GM19240 (cell line): ENCODE measurements at regions not wholly inside any gene's neighbourhood (a gene's known extent, or its start where the extent isn't known, plus 50 kb on each side); places are given as distances from the start of the nearest gene placed in this dataset.
A peak's percentile ranks its signal among the peaks of the same experiment; 100 is the strongest.

Experiments
- DNase-seq: peaks from one replicate; pipeline ENCODE4 v3.0.0; 2011; ENCODE audit warnings: low spot score; ENCODE audit not compliant: insufficient read length

DNA sequence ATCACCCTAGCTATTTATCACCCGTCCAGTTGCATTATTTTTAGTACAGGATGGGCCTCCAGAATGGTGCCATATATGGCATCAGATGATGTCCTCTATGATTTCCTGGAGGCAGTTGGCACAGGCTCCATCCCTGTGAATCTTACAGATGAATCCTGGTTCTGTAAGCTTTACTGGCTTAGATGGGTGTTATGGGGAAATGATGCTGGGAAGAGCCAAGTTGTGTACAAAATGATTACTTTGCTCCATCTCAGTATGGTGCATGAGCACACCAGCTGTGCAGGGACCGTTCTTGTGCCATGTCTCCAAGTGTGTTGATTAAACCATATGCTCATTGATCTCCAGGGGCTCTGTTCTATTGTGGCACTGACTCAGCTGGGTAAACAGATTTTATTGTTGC, 755.7 kb downstream of the TLR4 start:
- DNase-seq, result no peak

DNA sequence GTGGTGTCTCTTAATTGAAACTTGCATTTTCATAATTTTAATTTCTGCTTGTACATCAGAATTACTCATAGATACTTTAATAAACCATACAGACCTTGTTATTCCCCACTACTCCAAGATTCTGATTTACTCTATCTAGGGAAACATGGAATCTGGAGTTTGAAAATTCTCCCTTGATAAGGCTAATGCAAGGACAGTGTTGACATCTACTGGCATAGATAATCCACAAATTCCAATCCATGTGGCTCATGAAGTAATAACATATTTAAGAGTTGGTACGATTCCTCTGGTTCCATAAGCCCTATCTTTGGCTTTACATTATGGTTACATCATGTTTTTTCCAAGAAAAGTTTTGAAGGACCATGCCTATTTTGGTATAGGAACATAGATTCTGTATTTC, 759.2 kb downstream of the TLR4 start:
- DNase-seq, result no peak

DNA sequence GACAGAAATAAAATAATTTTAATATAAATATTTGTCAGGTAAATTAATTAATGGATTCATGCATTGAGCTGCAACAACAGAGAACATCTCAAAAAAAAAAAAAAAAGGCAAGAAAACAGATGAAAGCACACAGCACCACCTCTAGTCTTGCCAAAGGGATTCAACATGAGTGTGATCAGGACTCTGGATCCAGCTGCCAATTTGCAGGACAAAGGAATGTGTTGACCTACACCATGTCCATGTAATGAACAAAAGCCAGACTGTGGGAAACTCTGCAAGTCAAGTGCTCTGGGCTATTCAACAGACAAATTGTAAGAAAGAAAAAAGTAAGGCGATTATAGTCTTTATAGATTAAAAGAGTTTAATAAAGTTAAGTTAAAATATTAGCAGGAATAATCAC, 769.3 kb downstream of the TLR4 start:
- no peak for DNase-seq

DNA sequence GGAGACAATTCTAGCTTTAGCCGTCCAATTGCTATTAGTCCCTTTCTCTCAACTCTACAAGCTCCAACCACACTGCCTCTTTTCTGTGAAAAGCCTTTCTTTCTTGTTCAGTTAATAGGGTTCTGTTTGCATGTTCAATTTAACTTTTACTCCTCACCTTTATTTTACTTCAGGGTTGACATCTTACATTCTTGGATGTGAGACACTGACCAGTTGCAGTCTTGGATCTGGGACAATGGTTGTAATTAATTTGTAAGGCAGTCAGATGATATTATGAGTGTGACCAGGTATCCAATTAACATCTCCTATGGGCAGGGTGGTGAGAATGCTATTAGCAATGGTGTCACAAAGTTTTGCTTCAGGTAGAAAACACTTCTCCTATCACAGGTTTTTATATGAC, 774.5 kb downstream of the TLR4 start:
- no peak for DNase-seq

DNA sequence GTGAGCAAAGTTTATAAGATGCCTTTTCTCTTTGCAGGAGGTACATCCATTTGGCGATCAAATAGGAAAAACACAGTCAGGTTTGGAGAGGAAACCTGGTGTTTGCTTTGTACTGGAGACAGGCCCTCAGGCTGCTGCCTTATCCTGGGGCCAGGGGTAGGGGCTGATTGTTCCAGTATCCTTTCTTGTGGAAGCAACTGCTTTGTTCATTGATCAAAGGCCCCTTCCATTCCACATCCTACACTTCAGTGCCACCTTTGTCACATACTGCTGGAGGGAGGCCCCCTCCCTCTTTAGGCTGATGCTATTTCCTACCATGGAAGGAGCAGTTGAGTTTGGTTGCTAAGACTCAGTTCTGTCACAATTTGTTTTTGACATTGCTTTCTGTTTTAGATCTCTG, 778.1 kb downstream of the TLR4 start:
- DNase-seq, result no peak

DNA sequence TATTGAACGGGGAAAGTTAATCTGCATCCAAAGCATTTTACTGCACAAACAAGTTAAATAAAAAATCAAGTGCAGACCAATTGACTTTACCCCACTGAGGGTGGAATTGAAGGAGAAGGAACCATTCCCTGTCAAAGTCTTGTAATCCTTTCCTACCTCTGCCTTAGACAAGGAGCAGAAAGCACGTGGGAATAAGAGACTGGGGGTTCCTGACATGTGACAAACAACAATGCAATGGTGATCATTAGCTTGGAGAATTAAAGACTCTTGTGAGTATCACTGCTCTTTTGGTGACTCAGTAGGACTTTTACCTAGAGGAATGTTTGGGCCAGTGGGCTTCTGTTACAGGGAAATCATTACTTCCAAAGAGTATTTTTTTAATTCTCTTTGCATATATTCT, 779.5 kb downstream of the TLR4 start:
- no peak for DNase-seq

DNA sequence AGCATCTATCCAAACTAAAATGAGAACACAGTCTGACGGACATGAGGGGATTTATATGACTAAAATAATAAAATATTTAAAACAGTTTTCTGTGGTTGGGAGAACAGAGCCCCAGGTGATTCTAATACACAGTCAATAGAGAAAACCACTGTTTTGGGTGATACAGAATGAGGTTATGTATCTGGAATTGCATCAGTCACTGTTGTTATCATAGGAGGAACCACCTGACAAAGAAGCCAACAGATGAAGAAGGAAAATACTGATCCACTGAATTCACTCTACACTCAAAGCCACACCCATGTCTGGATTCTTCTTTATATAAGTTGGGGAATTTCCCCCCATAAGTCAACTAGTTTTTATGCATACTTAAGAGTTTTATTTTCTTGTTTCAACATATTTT, 799.0 kb downstream of the TLR4 start:
- DNase-seq, result no peak

DNA sequence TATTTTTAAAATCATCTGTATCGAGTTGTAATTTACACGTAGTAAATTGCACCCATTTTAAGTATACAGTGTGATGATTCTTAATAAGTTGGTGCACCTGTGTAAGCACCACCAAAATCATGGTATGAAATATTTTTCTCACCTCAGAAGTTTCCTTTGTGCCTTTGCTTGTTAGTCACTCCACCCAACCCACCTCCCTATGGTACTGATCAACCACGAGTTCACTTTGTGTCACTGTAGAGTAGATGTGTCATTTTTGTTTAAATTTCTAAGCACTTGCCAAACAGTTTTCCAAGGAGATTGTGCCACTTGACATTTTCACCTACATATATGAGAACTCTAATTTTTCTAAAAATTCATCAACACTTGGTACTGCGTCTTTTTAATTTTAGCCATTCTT, 806.5 kb downstream of the TLR4 start:
- no peak for DNase-seq

DNA sequence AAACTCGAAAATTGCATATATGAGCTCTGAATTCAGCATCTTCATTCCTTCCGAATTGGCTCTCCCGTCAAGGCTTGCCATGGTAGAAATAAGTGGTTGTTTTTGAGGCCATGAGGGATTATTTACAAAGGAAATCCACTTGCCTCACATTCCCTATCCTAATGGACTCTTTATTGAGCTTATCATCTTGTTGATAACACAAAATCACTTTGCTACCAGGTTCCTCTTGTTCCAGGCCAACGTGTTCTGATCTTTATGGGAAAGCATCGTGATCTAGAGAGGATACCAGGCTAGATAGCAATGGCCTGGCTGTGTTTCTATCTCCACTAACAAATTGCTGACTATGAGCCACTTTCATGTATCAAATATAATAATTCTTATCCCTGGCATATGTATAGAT, 811.7 kb downstream of the TLR4 start:
- DNase-seq, result no peak

DNA sequence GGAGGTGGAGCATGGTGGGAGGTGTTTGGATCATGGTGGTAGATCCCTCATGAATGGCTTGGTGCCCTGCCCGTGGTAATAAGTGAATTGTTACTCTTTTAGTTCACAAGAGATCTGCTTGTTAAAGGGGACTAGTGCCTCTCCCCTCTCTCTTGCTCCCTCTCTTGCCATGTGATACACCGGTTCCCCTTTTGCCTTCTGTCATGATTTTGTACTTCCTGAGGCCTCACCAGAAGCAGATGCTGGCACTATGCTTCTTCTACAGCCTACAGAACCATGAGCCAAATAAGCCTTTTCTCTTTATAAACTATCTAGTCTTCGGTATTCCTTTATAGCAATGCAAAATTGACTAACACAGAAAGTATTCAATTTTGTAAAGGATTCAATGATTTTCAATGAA, 817.1 kb downstream of the TLR4 start:
- DNase-seq, result no peak

DNA sequence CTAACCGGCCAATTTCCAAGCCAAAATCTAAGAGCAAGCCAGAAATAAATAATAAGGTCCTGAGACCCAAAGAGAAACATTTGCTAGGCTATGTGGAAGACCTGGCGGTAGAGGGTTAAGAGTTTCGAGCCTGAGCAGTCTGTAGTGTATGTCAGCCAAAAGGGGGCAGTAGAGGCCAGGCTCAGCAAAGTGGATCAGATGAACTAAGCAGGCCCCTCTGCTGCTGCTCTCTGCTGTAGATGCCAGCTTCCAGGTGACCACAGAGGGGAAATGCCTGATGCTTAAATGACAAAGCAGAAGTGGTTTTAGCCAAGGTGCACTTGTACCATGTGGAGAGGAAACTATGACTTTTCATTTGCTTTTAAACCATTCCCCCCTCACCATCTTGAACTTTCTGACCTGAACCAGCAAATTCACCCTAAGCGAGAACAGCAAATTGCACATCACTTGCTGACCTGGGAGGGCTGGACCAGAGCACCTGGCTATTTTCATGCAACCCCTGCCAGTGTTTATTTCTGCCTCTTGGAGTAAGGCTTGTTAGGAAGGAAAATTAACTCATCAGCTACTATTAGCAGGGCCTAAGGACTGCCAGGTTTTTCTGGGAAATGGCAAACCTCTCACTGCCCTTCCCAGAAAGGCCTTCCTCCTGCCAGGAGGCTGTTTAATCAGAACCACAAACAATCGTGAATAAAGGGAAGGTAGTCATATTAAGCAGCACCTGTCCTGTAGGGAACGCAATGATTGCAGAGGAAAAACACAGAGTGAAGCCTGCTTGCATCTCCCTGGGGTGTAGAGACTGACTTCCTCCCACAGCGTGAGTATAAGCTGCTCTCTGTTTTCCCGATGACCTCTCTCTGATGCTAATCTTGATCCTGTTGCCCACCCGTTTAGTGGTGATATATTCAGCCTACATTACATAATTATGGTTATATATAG, 818.2 kb downstream of the TLR4 start:
- peak; percentile 14 for DNase-seq

DNA sequence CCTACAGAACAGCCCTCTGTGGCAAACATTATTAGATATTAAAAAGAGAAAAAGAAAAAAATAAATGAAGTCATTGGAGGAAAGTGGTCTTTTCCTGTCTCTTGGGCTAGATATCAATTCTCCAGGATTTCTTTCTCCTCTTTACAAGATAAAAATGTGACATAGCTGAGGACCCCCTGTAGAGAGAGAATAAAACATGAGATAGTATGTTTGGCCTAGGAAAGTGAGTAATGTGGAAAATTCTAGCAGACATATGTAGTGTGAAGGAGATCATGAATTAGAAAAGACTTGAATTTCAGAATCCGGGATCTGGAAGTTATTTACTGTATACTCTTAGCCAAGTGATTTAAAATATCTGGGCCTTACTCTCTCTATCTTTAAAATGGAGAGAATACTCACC, 823.1 kb downstream of the TLR4 start:
- DNase-seq, result no peak

DNA sequence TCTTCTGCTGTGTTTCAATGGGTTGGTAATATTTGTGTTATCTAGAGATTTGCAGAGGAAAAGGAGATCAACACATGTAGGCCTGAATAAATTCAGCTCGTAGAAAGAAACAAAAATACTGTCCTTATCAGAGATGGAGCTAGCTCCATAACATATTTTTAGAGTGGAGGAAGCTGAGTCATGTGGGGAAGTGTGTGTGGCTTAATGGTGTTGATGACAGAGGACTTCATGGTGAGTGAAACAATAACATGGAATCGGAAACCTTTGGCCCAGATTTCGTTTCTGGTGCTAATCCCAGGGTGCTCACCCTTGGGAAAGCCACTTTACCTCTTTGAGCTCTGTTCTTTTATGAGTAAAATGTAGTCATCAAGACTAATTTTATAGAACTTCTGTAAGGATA, 825.0 kb downstream of the TLR4 start:
- no peak for DNase-seq

DNA sequence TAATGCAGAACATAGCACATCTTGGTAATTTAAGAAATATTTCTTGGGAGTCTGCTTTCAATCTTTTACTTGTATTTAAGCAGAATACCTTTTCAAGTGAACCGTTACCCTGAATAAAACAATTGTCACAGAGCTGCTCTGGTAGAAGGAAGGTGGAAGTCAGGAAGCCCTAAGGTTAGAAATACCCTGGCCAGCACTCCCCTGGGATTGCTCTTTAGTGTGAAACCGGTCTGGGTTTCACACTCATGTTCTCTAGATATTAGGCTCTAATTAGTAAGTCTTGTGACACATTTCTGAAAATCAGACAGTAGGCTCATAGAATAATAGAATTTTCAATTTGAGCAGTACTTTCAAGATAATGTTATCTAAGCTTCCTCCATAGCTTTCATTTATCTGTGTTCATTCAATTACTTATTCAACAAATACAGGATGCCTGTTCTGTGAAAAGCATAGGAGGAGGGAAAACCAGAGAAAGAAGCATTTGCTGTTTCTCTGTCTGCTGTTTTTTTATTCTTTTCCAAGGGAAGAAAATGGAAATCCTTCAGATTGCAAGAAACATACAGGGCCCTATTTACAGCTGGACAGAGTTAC, 825.5 kb downstream of the TLR4 start:
- no peak for DNase-seq

DNA sequence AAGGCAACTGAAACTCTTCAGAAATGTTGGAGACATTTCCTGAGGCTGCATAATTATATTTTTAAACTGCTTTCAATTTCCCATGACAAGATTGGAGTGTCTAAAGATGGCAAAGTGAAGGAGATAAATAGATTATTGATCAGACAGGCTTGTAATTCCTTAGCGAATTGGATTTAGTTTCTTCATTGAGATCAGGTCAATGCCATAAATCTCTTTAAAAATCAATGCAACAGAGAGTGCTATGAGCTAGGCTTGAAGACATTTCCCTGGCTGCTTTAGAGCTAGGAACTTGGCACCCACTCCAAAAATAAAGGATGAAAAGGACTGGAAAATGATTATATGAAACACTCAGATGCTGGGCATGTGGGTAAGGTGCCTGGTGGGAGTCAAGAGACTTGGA, 828.4 kb downstream of the TLR4 start:
- no peak for DNase-seq

DNA sequence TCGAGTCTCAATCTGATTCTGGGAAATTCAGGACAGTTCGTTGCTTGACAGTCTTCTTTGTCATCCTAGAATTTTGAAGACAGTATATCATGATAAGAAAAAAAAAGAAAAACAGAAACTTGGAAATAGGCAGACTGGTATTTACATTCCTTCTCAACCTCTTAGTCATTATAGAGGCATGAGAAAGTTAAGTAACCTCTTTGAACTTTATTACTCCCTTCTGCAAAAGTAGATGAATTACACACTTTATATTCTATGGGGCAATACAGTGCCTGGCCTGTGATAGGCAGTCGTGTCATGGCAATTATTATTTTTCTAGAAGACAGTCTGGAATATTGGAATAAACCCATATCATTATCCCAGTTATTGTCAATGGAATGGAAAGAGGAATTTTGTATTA, 828.9 kb downstream of the TLR4 start:
- no peak for DNase-seq

DNA sequence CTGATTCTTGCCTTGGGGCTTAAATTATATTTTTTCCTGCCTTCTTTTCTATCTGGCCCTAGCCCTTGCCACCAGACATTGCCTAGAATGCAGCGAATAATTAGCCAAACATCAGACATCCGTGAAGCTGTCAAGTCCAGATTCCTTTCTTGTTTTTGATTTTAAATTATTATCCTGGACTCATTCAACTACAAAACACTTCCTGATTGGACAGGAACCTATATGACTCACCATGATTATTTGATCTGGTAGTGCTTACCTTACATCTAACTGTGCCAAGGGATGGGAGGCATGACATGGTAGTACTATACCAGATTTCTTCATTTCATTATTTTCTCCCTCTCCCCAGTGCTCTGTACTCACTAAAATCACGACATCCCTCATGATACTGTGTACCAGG, 829.6 kb downstream of the TLR4 start:
- no peak for DNase-seq

DNA sequence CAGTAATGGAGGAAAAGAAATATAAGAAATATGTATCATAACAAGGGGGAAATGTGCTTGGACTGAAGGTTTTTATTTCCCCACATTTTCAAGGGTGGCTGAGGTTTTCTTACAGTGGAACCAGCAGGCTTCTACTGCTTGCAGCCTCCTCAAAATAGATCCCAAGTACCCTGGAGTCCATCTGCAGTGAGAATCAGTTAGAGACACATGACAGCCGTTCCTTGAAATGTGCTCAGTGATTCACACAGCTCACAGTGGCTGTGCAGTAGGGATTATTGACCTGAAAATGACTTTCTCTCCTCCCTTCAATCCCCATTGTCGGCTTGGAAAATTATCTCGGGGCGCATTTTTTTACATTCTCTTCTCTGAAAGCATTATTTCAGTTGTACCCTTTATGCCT, 832.0 kb downstream of the TLR4 start:
- no peak for DNase-seq

DNA sequence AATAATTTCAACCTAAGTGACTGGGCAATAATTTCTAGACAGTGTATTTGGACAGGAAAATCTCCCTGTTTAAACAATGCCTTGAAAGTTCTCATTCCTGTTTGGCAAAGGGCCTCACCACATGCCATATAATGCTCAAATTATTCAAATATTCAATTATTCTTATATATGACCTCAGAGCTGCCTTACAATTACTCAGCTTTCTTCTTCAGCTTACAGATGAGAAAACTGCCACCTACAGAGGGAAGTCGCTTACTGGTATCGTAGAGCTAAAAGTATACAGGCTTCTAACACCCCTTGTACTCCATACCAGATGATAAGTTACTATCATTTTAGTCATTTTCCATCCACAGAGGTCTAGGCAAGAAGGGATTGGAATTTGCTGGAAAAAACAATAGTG, 830.3 kb downstream of the BRINP1 start:
- no peak for DNase-seq

DNA sequence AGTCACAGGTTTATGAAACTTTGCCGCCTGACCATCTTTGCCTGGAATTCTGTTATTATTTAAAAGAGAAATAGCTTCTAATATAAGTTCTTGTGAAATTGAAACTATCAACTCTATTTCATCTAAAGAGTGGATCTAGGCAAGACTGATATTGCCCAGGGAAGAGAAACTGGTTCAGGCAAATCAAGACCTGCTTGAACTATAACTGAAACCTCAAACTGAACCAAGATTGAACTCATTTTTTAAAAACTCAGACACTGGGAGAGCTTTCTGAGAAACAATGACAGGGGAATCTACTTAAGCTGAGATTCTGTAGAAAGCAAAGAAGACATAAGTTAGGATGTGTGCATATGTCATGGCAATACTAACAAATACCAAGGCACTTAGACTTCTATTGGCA, 815.8 kb downstream of the BRINP1 start:
- DNase-seq, result no peak

DNA sequence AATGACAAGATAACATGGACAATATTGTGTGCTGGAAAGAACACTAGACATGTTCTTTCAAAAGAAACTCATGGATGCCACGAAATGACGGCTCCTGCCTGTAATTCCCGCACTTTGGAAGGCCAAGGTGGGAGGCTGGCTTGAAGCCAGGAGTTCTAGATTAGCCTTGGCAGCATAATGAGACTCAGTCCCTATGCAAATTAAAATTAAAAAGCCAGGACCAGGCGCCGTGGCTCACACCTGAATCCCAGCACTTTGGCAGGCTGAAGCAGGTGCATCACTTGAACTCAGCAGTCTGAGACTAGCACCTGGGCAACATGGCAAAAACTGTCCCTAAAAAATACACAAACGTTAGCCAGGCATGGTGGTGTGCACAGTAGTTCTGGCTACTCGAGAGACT, 814.2 kb downstream of the BRINP1 start:
- no peak for DNase-seq

DNA sequence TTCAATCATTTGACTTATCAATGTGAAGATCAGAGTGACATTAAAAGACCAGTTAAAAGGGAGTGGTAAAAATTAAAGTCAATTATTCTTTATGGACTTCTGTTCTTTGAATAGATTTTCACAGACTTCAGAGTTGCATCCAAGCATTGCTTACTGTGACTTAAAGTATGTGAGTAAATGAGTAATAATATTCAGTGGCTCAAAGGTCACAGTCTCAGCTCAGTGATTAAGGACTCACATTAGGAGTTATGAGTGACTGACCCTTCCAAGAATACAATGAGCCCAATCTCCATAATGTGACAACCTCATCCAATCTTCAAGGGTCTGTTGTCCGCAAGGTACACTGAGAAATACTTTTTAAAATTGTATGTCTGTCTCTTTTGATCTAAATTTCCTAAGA, 811.2 kb downstream of the BRINP1 start:
- no peak for DNase-seq

DNA sequence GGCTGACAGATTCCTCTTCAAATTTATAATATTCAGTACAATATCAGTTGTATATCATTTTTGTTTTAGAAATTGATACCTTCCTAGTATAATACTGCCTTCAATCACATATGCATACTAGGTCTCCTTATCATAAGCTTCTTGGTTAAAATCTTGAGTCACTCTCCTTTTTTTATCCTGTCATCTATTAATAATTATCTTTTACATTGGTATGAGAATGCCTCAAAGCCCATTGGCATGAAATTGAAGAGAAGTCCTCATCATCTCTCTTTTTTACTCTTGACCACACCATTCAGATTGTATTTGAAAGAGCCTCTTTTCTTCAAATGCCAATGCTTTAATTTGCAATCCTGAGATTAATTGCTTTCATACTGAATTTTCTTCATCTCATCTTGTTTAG, 810.3 kb downstream of the BRINP1 start:
- no peak for DNase-seq
